Vagina (tissue), 2 donors: ENCODE measurements at regions not wholly inside any gene's neighbourhood (a gene's known extent, or its start where the extent isn't known, plus 50 kb on each side); places are given as distances from the start of the nearest gene placed in this dataset.

ENCODE experiments used
- CTCF ChIP-seq, 3 experiments: fragments of 450-650 bp in 2 of 3; fragments of 200-600 bp in 1 of 3; sonication (generic) in 1 of 3; IDR thresholded peaks; one replicate each; pipeline ENCODE4 v1.5.1; 2017 to 2019; ENCODE audit warnings: antibody characterized with exemption in 3 of 3, mild to moderate bottlenecking in 2 of 3, moderate library complexity in 2 of 3
- POLR2A ChIP-seq, 2 donors: fragments of 450-650 bp; IDR thresholded peaks; one replicate each; pipeline ENCODE4 v1.6.1; 2017; ENCODE audit warnings: antibody characterized with exemption in 2 of 2, mild to moderate bottlenecking in 2 of 2, moderate library complexity in 2 of 2

- TF ChIP-seq CTCF (IDR thresholded peaks at IDR 0.05) (no peak), POLR2A (IDR thresholded peaks at IDR 0.05) (no peak)
These were observed 365.0 kb upstream of the VRK2 start for GRCh38 chr2:57681650-57682049.
